ENCODE measurements at regions not wholly inside any gene's neighbourhood (a gene's known extent, or its start where the extent isn't known, plus 50 kb on each side); places are given as distances from the start of the nearest gene placed in this dataset.

DNA sequence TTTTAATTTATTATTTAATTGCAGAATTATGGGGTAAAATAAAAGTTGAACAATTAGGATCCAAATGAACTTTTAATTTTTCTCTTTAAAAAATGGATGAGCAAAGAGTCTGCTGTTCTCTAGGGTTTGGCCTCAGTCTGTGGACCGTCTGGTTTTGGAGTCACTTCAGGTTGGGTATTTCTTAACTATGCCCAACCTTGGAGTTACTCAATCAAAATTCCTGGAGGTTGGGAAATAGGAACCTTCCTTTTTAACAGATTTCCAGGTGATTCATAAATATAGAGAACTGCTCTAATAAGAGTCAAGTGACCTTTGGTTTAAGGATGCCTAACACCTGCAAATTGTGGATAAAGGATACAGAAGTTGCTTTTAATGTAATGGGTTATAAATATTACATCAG is 241.5 kb upstream of the GCFC2 start:
- 55 to 58% methylated on average over 1 of the region's 1 CpG for WGBS, 2 donors
- TF ChIP-seq POLR2A (IDR thresholded peaks at IDR 0.05): no peak
- TF ChIP-seq, protein P1, sequence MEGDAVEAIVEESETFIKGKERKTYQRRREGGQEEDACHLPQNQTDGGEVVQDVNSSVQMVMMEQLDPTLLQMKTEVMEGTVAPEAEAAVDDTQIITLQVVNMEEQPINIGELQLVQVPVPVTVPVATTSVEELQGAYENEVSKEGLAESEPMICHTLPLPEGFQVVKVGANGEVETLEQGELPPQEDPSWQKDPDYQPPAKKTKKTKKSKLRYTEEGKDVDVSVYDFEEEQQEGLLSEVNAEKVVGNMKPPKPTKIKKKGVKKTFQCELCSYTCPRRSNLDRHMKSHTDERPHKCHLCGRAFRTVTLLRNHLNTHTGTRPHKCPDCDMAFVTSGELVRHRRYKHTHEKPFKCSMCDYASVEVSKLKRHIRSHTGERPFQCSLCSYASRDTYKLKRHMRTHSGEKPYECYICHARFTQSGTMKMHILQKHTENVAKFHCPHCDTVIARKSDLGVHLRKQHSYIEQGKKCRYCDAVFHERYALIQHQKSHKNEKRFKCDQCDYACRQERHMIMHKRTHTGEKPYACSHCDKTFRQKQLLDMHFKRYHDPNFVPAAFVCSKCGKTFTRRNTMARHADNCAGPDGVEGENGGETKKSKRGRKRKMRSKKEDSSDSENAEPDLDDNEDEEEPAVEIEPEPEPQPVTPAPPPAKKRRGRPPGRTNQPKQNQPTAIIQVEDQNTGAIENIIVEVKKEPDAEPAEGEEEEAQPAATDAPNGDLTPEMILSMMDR (IDR thresholded peaks at IDR 0.05): no peak

DNA sequence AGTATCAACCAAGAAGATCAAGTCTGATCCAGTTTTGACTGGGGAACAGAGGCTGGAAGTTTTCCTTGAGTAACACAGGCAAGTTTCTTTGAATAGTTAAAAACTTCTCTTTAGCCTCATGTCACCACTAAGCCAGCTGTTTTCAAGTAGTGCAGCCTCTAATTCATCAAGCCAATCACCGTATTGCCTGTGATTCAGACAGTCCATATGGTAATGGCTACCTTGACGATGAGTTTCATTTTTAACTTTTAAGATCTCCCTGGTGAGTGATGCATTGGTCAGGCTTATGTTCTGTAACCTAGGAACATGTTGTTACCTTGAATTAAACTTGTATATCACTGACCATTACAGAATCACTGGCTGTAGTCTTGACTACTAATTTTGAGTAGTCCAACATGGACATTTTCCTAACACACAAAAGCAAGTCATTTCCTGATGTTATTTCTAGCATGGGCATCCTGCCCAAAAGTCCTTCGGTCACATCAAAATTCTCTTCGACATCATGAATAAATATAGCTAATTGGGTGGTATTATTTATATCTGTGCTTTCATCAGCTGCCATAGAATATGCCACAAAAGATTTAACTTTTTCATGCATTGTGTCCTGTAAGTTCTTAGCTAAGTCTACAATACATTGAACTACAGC is 238.8 kb upstream of the GCFC2 start:
- intact Hi-C loops (cut with DNase I; ENCODE audit: low total_unique reads): no loop called here
- 52 to 56% methylated on average over 4 of the region's 4 CpGs for WGBS, 2 donors
- H3K4me3 ChIP-seq (ENCODE audit: low read depth, poor library complexity, severe bottlenecking): no peak overlapping the region
- TF ChIP-seq, protein P1 (IDR thresholded peaks at IDR 0.05): no peak
- no peak for TF ChIP-seq POLR2A (IDR thresholded peaks at IDR 0.05)
- no peak for DNase-seq (ENCODE audit: low spot score in 2 of 2)

More for the DNA sequence above, 241.5 kb upstream of the GCFC2 start:
- intact Hi-C loops (cut with DNase I; ENCODE audit: low total_unique reads): no loop called here
- no peak overlapping the region for H3K4me3 ChIP-seq (ENCODE audit: low read depth, poor library complexity, severe bottlenecking)
- no peak for DNase-seq (ENCODE audit: low spot score in 2 of 2)

DNA sequence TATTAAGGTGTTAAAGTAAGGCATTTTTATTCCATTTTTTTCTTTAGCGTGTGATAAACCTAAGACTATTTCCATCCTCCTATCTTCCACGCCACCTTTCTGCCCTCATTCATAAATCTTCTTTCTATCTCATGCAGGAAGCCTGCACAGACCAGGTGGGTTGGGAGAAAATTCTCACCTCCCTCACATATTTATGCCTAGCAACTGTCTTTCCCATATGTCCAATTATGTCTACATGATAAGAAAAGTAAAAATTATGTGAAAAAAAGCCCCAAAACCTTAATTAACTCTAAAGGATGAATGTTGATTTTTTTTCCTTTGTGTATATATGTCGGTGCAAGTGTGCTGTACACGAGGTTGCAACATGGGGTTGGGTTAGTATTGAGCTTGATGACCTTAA is 225.6 kb upstream of the GCFC2 start:
- intact Hi-C loops (cut with DNase I; ENCODE audit: low total_unique reads): no loop called here
- 80 to 88% methylated on average over 4 of the region's 4 CpGs for WGBS, 2 donors
- DNase-seq (ENCODE audit: low spot score in 2 of 2): no peak
- H3K4me3 ChIP-seq (ENCODE audit: low read depth, poor library complexity, severe bottlenecking): no peak overlapping the region
- TF ChIP-seq, protein P1 (IDR thresholded peaks at IDR 0.05): no peak
- no peak for TF ChIP-seq POLR2A (IDR thresholded peaks at IDR 0.05)

DNA sequence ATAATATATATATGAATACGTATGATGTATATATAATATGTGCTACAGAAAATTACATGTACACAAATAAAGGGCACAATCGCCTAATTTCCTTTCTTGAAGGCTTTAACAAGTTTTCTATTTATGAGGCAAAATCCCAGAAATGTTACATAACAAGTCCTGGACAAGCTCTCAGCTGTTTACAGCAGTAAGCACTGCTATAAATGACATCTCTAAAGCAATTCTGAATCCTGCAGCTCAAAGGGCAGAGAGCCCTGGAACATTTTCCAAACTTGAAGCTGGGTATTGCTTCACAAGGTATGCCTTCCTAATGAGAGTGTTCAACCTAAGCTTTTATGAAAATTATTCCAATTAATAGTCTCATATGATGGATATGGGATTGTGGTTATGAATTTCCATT is 222.3 kb upstream of the GCFC2 start:
- DNase-seq (ENCODE audit: low spot score in 2 of 2): no peak
- TF ChIP-seq, protein P1 (IDR thresholded peaks at IDR 0.05): no peak
- intact Hi-C loops (cut with DNase I; ENCODE audit: low total_unique reads): no loop called here

DNA sequence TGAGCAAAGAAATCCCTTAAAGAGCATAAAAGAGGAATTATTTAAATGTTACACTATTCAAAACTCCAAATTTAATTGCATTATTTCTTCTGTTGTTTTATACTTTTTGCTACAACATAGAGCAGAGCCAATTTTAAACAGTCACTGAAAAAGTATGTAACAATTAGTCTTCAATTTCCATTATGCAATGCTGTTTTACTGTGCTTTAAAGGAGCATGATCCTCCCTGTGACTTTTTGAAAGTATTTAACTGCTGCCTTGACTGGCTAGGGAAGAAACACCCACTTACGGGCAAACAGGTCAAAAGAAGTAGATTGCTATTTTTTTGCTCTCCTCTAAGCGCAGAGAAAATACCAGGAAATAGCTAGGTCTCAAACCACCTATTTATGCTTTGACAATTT is 217.4 kb upstream of the GCFC2 start:
- WGBS, 2 donors: 77 to 89% methylated on average over 2 of the region's 2 CpGs
- DNase-seq (ENCODE audit: low spot score in 2 of 2): no peak
- intact Hi-C loops (cut with DNase I; ENCODE audit: low total_unique reads): no loop called here
- TF ChIP-seq POLR2A (IDR thresholded peaks at IDR 0.05): no peak
- TF ChIP-seq, protein P1 (IDR thresholded peaks at IDR 0.05): no peak
- no peak overlapping the region for H3K4me3 ChIP-seq (ENCODE audit: low read depth, poor library complexity, severe bottlenecking)

More for the DNA sequence above, 222.3 kb upstream of the GCFC2 start:
- 77 to 79% methylated on average over 2 of the region's 2 CpGs for WGBS, 2 donors
- H3K4me3 ChIP-seq (ENCODE audit: low read depth, poor library complexity, severe bottlenecking): no peak overlapping the region
